ENCODE measurements at regions not wholly inside any gene's neighbourhood (a gene's known extent, or its start where the extent isn't known, plus 50 kb on each side); places are given as distances from the start of the nearest gene placed in this dataset.

DNA sequence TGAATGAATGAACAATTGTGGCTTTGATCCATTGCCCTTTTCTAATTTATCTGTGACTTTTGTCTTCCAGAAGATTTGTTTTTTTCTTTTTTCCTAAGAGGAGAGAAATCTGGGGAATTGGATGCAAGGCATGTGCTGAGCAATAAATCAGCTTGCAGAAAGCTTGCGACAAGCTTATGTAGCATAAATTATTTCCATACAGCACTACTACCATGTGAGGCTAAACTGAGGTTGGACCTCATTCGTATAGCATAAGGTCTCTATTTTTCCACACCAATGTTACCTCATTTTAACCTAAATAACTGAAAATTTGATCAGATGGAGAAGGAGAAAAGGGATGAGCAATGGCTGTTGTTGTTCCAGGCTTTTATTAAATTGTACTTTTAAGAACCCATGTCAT lies 455.6 kb downstream of the TUSC7 start:
- no peak for TF ChIP-seq CTCF (IDR thresholded peaks at IDR 0.05)
- Histone ChIP-seq H3K27ac (no peak overlapping the region), H3K4me3 (no peak overlapping the region), H3K9ac (ENCODE audit: low read depth in 2 of 2, low read length in 2 of 2) (no peak overlapping the region), H3K4me1 (no peaks in the 10 kb centered on the region), H3K27me3 (no peaks in the 10 kb centered on the region), H3K9me3 (no peaks in the 10 kb centered on the region), H3K36me3 (no peaks in the 10 kb centered on the region)
- intact Hi-C loops (cut with DNase I), result no loop called here
- no peak for DNase-seq

- Histone ChIP-seq H3K36me3 (no peaks in the 10 kb centered on the region), H3K9me3 (no peaks in the 10 kb centered on the region), H3K27me3 (no peaks in the 10 kb centered on the region), H3K4me3 (no peak overlapping the region), H3K4me1 (no peaks in the 10 kb centered on the region), H3K9ac (ENCODE audit: low read depth in 2 of 2, low read length in 2 of 2) (no peak overlapping the region), H3K27ac (no peak overlapping the region)
- TF ChIP-seq CTCF (IDR thresholded peaks at IDR 0.05), result no peak
- intact Hi-C loops (cut with DNase I), result no loop called here
- DNase-seq, result no peak
Observed at GRCh38 chr3:117165601-117166051, 456.0 kb downstream of the TUSC7 start.

GRCh38 chr3:117168896-117169295 lies 459.3 kb downstream of the TUSC7 start:
- Histone ChIP-seq H3K27me3 (no peaks in the 10 kb centered on the region), H3K27ac (no peak overlapping the region), H3K4me3 (no peak overlapping the region), H3K36me3 (no peaks in the 10 kb centered on the region), H3K9me3 (no peaks in the 10 kb centered on the region), H3K4me1 (no peaks in the 10 kb centered on the region), H3K9ac (ENCODE audit: low read depth in 2 of 2, low read length in 2 of 2) (no peak overlapping the region)
- no peak for DNase-seq
- intact Hi-C loops (cut with DNase I), result no loop called here
- TF ChIP-seq CTCF (IDR thresholded peaks at IDR 0.05), result no peak

DNA sequence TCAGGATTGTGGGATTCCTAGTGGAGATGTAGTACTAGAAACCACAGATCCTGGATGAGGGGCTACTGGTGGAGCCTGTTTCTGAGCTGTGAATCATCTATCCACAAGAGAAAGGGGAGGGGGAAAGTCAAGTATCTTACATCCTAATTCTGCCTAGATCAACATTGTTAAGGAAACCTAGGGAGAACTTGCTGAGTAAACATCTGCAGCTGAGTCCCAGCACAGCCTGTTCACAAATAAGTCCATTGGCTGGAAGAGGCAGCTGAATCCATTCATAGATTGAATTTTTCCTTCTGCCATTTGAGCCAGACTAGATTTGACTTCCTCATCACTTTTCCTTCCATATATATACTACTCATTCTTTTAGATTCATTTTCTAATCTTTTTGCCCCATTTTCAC lies 460.5 kb downstream of the TUSC7 start:
- TF ChIP-seq CTCF (IDR thresholded peaks at IDR 0.05), result no peak

DNA sequence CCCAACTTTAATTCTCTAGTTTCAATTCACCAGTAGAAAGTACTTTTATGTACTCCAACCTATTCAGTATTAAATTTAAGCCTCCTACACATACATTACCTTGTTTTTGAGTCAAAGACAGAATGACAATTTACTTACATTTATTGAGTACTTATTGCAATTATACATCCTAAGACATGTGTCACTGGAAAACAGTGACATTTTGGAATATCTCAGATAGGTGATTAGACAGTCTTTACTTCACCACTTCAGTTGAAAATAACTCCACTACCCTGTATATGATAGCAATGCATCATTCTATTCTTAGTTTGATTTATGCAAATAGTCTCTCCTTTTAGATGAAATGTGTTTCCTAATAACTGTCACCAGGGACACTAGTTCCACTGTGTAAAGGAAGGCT lies 461.5 kb downstream of the TUSC7 start:
- no peak for DNase-seq
- no peaks in the 10 kb centered on the region for H3K27me3 ChIP-seq
- H3K4me1 ChIP-seq, result no peaks in the 10 kb centered on the region
- H3K4me3 ChIP-seq, result no peak overlapping the region
- intact Hi-C loops (cut with DNase I), result no loop called here
- no peak for TF ChIP-seq CTCF (IDR thresholded peaks at IDR 0.05)
- H3K9me3 ChIP-seq, result no peaks in the 10 kb centered on the region
- no peaks in the 10 kb centered on the region for H3K36me3 ChIP-seq
- H3K27ac ChIP-seq, result no peak overlapping the region
- H3K9ac ChIP-seq (ENCODE audit: low read depth in 2 of 2, low read length in 2 of 2), result no peak overlapping the region

More for the DNA sequence above, 460.5 kb downstream of the TUSC7 start:
- no peaks in the 10 kb centered on the region for H3K36me3 ChIP-seq
- no peaks in the 10 kb centered on the region for H3K27me3 ChIP-seq
- no peak overlapping the region for H3K27ac ChIP-seq
- intact Hi-C loops (cut with DNase I), result no loop called here
- no peak overlapping the region for H3K4me3 ChIP-seq
- no peak overlapping the region for H3K9ac ChIP-seq (ENCODE audit: low read depth in 2 of 2, low read length in 2 of 2)
- no peak for DNase-seq
- H3K4me1 ChIP-seq, result no peaks in the 10 kb centered on the region
- H3K9me3 ChIP-seq, result no peaks in the 10 kb centered on the region

GRCh38 chr3:117172426-117172825 lies 462.8 kb downstream of the TUSC7 start:
- Histone ChIP-seq H3K4me1 (no peaks in the 10 kb centered on the region), H3K27me3 (no peaks in the 10 kb centered on the region), H3K9ac (ENCODE audit: low read depth in 2 of 2, low read length in 2 of 2) (no peak overlapping the region), H3K27ac (no peak overlapping the region), H3K36me3 (no peaks in the 10 kb centered on the region), H3K9me3 (no peaks in the 10 kb centered on the region), H3K4me3 (no peak overlapping the region)
- intact Hi-C loops (cut with DNase I), result no loop called here
- DNase-seq, result no peak
- TF ChIP-seq CTCF (IDR thresholded peaks at IDR 0.05), result no peak

All from colonic mucosa (tissue), 4 donors.